SK-MEL-5 (cell line): ENCODE measurements at regions not wholly inside any gene's neighbourhood (a gene's known extent, or its start where the extent isn't known, plus 50 kb on each side); places are given as distances from the start of the nearest gene placed in this dataset.
A peak's percentile ranks its signal among the peaks of the same experiment; 100 is the strongest.

Source experiments
- DNase-seq: peaks from one replicate; pipeline ENCODE4 v3.0.0-alpha.2; 2016; ENCODE audit warnings: low read depth, low spot score
- in situ Hi-C: cut with HindIII; loops from 2 replicates; pipeline ENCODE4 v1.10.0; 2016; ENCODE audit warnings: low sequenced_read_pairs, high pct_unique_total_duplicates, low pct_unique_long_range_greater_than_20kb

- in situ Hi-C loops, result no loop called here
- no peak for DNase-seq
These were observed 629.7 kb downstream of the NTRK3 start for GRCh38 chr15:87626860-87627259.

GRCh38 chr15:87623832-87624231 lies 632.7 kb downstream of the NTRK3 start:
- DNase-seq, result peak; percentile 67
- in situ Hi-C loops, result no loop called here

DNA sequence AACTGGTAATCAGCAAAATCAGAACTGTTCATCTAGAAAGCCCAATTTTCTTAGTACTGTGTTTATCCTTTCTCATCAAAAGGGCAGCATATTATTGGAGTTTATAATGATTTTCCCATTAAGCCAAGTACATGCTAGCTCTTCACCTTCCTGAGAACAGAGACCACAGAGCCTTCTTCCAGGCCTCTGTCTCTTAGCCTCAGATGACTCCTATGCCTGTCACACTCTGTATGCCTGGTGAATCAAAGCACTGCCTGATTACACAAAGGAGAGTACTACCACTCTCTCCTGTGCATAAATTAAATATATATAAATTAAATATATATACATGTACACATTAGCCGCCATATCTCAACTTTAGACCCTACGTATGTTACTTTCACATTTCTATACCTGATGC lies 636.1 kb downstream of the NTRK3 start:
- in situ Hi-C loops, result no loop called here
- DNase-seq, result no peak

- in situ Hi-C loops, result no loop called here
- DNase-seq, result no peak
These were observed 637.2 kb downstream of the NTRK3 start for GRCh38 chr15:87619161-87619960.

GRCh38 chr15:87618203-87618725 lies 638.3 kb downstream of the NTRK3 start:
- DNase-seq, result no peak
- in situ Hi-C loops, result no loop called here

DNA sequence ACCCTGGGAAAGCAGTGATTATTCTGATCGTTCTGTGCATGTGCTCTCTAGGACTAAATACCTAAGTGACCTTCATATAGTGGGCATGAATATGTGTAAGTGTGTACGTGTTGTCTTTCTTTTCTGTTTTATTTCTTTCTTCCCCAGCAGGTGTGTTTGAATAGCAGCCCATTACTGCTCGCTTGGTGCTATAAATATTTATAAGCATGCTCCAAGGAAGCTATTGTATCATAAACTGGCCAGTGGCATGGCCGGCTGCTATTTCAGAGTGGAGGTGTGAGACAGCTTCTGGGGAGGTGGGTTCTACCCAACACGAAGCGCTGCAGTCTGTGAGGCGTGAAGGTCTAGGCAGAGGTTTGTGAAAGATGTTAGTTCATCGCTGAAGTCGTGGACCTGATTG lies 641.8 kb downstream of the NTRK3 start:
- DNase-seq, result no peak
- in situ Hi-C loops, result no loop called here

DNA sequence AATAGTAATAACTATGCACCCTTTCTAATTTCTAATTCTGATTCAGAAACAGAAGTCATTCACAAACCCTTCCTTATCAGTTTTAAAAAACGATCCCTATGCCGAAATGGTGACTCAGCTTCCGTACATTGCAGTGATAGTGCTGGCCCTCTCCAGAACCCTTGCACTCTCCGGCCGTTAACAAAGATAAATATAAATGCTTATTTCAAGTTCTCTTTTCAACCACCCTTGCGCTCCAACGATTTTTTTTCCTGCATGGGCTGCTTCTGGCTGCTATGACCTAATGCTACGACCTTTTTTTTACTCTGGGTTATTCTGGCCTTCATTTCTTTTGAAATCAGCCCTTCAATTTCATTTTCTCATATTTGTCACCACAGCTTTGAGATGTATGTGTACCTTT lies 646.2 kb downstream of the NTRK3 start:
- DNase-seq, result no peak
- in situ Hi-C loops, result no loop called here

DNA sequence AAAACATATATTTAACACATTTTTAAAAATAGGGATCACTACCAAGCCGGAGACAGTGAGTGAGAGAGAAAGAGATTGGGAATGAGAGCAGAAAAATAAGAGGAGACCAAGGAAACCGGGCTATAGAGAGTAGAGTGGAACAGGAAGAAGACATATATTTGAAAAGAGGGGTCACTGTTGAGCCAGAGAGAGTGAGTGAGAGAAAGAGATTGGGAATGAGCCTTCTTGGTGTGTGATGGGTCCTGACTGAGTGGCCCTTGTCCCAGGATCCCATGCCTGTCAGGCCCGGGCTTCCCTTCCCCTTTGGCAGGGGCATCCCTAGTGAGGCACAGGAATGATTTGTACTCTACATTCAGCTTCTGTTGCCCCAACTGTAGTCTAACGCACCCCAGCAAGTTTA lies 646.6 kb downstream of the NTRK3 start:
- DNase-seq, result no peak
- in situ Hi-C loops, result no loop called here

DNA sequence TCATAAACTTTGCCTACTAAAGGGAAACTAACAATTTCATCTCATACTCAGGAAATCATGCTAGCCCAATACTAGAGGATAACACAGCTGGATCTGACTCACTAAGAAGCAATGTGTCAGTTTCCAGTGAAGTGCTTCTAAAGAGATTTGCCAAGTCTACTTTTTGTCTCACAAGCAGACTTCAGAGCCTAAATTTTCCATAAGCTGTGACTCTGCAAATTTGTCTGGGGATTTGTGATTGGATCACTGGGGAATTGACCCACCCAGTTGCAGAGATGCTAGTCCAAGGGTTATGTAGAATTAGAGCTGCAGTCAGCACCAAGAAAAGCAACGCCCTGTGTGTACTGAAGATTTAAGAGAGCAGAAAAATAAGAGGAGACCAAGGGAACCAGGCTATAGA lies 647.1 kb downstream of the NTRK3 start:
- in situ Hi-C loops, result no loop called here
- DNase-seq, result no peak

DNA sequence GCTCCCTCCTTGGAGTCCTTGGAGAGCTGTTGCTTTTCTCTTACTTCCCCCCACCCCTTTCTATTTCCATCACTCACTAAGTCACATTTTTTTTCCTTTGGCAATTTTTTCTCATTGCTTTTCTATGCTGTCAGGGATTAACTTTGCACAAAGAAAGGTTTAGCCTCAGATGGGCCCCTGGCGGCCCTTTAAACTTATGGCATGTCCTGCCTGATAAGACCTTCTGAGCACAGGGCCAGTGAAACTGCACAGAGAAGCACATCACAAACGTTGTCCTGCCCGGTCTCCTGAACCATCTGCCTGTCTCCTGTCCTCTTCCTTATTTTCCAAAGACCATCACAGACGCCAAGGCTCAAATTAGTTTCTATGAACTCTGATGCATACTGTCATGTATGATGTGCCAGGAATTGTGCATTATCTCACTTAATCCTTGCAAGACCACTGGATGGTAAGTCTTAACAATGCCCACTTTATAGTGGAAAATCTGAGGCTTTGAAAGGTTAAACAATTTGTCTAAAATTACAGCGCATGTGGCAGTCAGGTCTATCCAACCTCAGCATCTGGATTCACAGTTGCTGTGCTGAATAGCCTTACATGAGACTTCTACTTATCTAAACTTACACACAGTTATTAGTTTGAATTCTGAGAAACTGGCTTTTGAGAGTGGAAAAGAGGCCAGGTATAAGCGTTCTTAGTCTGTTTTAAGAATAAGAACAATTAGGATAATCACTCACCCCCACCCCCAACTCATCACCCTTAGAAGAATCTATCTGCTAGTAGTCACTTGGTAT lies 648.1 kb downstream of the NTRK3 start:
- no peak for DNase-seq
- in situ Hi-C loops, result no loop called here

DNA sequence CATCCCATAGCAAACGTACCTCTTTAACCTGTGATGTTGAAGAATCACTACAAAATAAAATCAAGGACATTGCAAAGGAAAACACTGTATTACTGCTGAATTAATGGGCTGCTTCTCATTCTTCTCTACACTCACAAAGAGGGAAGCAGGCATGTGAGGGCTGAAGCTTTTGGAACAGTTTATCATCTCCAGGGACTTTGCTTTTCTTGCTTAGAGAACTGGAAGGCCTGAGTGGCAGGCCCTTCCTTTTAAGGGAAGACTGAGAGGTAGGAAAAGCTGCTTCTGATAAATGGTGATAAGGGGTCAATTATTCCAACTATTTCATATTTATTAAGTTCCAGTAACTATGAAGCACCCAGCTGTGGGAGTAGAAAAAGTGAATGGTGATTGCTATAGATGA lies 649.6 kb downstream of the NTRK3 start:
- no peak for DNase-seq
- in situ Hi-C loops, result no loop called here

GRCh38 chr15:87604857-87605446 lies 651.6 kb downstream of the NTRK3 start:
- in situ Hi-C loops, result no loop called here
- DNase-seq, result peak; percentile 62

- no peak for DNase-seq
- in situ Hi-C loops, result no loop called here
These were observed 654.2 kb downstream of the NTRK3 start for GRCh38 chr15:87602371-87602770.

- no peak for DNase-seq
- in situ Hi-C loops, result no loop called here
These were observed 656.9 kb downstream of the NTRK3 start for GRCh38 chr15:87599616-87600015.

- in situ Hi-C loops, result no loop called here
- peak; percentile 15 for DNase-seq
These were observed 659.0 kb downstream of the NTRK3 start for GRCh38 chr15:87597346-87598052.

GRCh38 chr15:87591582-87591981 lies 665.0 kb downstream of the NTRK3 start:
- DNase-seq, result no peak
- in situ Hi-C loops, result no loop called here

DNA sequence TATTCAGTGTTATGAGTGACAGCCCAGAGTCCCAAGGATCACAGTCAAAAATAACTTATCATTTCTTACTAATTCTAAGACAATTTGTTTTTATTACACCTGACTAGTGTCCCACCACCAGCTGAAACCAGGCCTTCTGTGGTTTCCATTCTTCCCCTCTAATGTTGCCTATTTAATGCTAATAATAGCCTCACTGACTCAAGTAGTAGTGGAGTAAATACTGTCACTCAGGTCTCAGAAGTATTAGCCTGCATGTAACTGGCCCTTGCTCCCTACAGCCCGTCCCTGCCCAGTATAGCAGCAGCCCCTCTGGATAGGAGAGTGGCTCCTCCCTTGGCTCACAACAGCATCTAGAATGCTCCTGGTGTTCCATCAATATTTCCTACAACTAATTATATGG lies 665.5 kb downstream of the NTRK3 start:
- in situ Hi-C loops, result no loop called here
- DNase-seq, result no peak

DNA sequence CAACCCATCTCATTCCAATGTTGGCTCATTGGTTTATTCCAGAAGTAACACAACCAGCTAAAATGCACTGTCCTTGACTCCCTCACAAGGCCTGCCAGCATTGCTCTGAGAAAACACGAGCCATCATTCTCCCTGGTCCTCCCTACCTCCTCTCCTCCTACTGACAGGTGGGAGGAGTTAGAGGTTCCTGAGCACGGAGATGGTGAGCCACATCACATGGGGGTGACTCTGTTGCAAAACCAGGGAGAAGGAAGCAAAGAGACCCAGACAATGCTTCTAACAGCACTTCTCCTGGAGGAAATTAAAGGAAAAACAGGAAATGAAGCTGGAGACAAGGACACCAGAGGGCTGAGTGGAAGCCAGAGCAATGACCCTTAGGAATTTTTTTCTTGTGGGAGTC lies 667.4 kb downstream of the NTRK3 start:
- no peak for DNase-seq
- in situ Hi-C loops, result no loop called here
